HEK293 (cell line): ENCODE measurements at regions not wholly inside any gene's neighbourhood (a gene's known extent, or its start where the extent isn't known, plus 50 kb on each side); places are given as distances from the start of the nearest gene placed in this dataset.

Source experiments
- YY1 ChIP-seq: fragments of 450-650 bp; formaldehyde crosslinking; IDR thresholded peaks from 2 replicates; pipeline ENCODE4 v1.5.1; 2018; ENCODE audit warnings: missing biosample characterization, missing genetic modification characterization
- ZNF16 ChIP-seq: fragments of 450-650 bp; formaldehyde crosslinking; IDR thresholded peaks from 2 replicates; pipeline ENCODE4 v1.5.1; 2016; ENCODE audit warnings: low read depth, missing biosample characterization, missing genetic modification characterization
- ZNF398 ChIP-seq: fragments of 450-650 bp; formaldehyde crosslinking; IDR thresholded peaks from 2 replicates; pipeline ENCODE4 v1.5.1; 2017; ENCODE audit warnings: missing biosample characterization, missing genetic modification characterization
- ZNF416 ChIP-seq: fragments of 450-650 bp; formaldehyde crosslinking; IDR thresholded peaks from 2 replicates; pipeline ENCODE4 v1.5.1; 2016; ENCODE audit warnings: missing biosample characterization, missing genetic modification characterization
- ZNF747 ChIP-seq: fragments of 450-650 bp; formaldehyde crosslinking; IDR thresholded peaks from 2 replicates; pipeline ENCODE4 v1.5.1; 2016; ENCODE audit warnings: missing biosample characterization, missing genetic modification characterization
- TF ChIP-seq, protein P1 (sequence below): fragments of 450-650 bp; formaldehyde crosslinking; IDR thresholded peaks from 2 replicates; pipeline ENCODE4 v1.5.1; 2016; ENCODE audit warnings: missing biosample characterization, missing genetic modification characterization
- TF ChIP-seq, protein P2 (sequence below): fragments of 450-650 bp; formaldehyde crosslinking; IDR thresholded peaks from 2 replicates; pipeline ENCODE4 v1.5.1; 2016; ENCODE audit warnings: missing biosample characterization, missing genetic modification characterization
- TF ChIP-seq, protein P3 (sequence below): fragments of 450-650 bp; formaldehyde crosslinking; IDR thresholded peaks from 2 replicates; pipeline ENCODE4 v1.5.1; 2016; ENCODE audit warnings: missing biosample characterization, missing genetic modification characterization, low read depth
- TF ChIP-seq, protein P4 (sequence below): fragments of 450-650 bp; formaldehyde crosslinking; IDR thresholded peaks from 2 replicates; pipeline ENCODE4 v1.5.1; 2016; ENCODE audit warnings: missing biosample characterization, missing genetic modification characterization

DNA sequence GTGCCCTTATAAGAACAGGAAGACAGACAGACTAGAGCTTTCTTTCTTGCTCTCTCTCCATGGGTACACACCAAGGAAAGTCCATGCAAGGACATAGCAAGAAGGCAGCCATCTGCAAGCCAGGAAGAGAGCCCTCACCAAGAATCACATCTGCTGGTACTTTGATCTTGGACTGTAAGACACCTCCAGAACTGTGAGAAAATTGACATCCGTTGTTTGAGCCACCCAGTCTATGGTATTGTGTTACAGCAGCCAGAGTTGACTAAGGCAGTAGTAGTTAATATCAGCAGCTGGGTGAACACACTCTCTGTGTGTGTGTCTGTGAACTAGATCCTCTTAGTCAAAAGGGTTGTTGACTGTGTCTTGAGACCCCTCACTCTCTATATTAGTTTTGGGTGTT is 53.8 kb upstream of the PPP2R5A start:
- TF ChIP-seq YY1 (tag by site-specific recombination) (no peak), ZNF398 (tag by site-specific recombination) (no peak), ZNF16 (tag by site-specific recombination) (no peak), ZNF416 (tag by site-specific recombination) (no peak), ZNF747 (tag by site-specific recombination) (no peak)
- TF ChIP-seq, protein P1, sequence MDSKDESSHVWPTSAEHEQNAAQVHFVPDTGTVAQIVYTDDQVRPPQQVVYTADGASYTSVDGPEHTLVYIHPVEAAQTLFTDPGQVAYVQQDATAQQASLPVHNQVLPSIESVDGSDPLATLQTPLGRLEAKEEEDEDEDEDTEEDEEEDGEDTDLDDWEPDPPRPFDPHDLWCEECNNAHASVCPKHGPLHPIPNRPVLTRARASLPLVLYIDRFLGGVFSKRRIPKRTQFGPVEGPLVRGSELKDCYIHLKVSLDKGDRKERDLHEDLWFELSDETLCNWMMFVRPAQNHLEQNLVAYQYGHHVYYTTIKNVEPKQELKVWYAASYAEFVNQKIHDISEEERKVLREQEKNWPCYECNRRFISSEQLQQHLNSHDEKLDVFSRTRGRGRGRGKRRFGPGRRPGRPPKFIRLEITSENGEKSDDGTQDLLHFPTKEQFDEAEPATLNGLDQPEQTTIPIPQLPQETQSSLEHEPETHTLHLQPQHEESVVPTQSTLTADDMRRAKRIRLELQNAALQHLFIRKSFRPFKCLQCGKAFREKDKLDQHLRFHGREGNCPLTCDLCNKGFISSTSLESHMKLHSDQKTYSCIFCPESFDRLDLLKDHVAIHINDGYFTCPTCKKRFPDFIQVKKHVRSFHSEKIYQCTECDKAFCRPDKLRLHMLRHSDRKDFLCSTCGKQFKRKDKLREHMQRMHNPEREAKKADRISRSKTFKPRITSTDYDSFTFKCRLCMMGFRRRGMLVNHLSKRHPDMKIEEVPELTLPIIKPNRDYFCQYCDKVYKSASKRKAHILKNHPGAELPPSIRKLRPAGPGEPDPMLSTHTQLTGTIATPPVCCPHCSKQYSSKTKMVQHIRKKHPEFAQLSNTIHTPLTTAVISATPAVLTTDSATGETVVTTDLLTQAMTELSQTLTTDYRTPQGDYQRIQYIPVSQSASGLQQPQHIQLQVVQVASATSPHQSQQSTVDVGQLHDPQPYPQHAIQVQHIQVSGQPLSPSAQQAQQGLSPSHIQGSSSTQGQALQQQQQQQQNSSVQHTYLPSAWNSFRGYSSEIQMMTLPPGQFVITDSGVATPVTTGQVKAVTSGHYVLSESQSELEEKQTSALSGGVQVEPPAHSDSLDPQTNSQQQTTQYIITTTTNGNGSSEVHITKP: no peak
- TF ChIP-seq, protein P2, sequence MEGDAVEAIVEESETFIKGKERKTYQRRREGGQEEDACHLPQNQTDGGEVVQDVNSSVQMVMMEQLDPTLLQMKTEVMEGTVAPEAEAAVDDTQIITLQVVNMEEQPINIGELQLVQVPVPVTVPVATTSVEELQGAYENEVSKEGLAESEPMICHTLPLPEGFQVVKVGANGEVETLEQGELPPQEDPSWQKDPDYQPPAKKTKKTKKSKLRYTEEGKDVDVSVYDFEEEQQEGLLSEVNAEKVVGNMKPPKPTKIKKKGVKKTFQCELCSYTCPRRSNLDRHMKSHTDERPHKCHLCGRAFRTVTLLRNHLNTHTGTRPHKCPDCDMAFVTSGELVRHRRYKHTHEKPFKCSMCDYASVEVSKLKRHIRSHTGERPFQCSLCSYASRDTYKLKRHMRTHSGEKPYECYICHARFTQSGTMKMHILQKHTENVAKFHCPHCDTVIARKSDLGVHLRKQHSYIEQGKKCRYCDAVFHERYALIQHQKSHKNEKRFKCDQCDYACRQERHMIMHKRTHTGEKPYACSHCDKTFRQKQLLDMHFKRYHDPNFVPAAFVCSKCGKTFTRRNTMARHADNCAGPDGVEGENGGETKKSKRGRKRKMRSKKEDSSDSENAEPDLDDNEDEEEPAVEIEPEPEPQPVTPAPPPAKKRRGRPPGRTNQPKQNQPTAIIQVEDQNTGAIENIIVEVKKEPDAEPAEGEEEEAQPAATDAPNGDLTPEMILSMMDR: no peak
- TF ChIP-seq, protein P3, sequence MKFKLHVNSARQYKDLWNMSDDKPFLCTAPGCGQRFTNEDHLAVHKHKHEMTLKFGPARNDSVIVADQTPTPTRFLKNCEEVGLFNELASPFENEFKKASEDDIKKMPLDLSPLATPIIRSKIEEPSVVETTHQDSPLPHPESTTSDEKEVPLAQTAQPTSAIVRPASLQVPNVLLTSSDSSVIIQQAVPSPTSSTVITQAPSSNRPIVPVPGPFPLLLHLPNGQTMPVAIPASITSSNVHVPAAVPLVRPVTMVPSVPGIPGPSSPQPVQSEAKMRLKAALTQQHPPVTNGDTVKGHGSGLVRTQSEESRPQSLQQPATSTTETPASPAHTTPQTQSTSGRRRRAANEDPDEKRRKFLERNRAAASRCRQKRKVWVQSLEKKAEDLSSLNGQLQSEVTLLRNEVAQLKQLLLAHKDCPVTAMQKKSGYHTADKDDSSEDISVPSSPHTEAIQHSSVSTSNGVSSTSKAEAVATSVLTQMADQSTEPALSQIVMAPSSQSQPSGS: no peak
- TF ChIP-seq, protein P4, sequence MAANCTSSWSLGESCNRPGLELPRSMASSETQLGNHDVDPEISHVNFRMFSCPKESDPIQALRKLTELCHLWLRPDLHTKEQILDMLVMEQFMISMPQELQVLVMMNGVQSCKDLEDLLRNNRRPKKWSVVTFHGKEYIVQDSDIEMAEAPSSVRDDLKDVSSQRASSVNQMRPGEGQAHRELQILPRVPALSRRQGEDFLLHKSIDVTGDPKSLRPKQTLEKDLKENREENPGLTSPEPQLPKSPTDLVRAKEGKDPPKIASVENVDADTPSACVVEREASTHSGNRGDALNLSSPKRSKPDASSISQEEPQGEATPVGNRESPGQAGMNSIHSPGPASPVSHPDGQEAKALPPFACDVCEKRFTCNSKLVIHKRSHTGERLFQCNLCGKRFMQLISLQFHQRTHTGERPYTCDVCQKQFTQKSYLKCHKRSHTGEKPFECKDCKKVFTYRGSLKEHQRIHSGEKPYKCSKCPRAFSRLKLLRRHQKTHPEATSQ: no peak
